ENCODE measurements at regions not wholly inside any gene's neighbourhood (a gene's known extent, or its start where the extent isn't known, plus 50 kb on each side); places are given as distances from the start of the nearest gene placed in this dataset.
A peak's percentile ranks its signal among the peaks of the same experiment; 100 is the strongest.
"Not testable (repeated sequence)": the region's sequence is repeated elsewhere in the genome, so short reads cannot be mapped to it uniquely, and the experiment has no call there.

GRCh38 chr15:81728726-81729125 is 317.1 kb downstream of the MEX3B start:
- no peak for DNase-seq (ENCODE audit: low spot score in 2 of 2)
- no peak overlapping the region for H3K4me3 ChIP-seq
- no peaks in the 10 kb centered on the region for H3K9me3 ChIP-seq
- TF ChIP-seq POLR2A (IDR thresholded peaks at IDR 0.05), result no peak
- no peak overlapping the region for H3K27ac ChIP-seq
- no peaks in the 10 kb centered on the region for H3K27me3 ChIP-seq
- H3K4me1 ChIP-seq, result peaks cover 0 to 5% (median 0%) of the 10 kb centered on the region in 4 donors
- no peaks in the 10 kb centered on the region for H3K36me3 ChIP-seq

GRCh38 chr15:81725590-81725989 is 320.2 kb downstream of the MEX3B start:
- TF ChIP-seq POLR2A (IDR thresholded peaks at IDR 0.05), result no peak
- TF ChIP-seq CTCF (IDR thresholded peaks at IDR 0.05), result no peak
- no peak for TF ChIP-seq EP300 (IDR thresholded peaks at IDR 0.05)
- Histone ChIP-seq H3K4me3 (no peak overlapping the region), H3K36me3 (no peaks in the 10 kb centered on the region), H3K27ac (no peak overlapping the region), H3K9me3 (no peaks in the 10 kb centered on the region), H3K4me1 (peaks cover 0 to 15% (median 0%) of the 10 kb centered on the region in 4 donors), H3K27me3 (no peaks in the 10 kb centered on the region)
- 88 to 89% methylated on average over 1 of the region's 1 CpG for WGBS, 2 donors
- DNase-seq (ENCODE audit: low spot score in 2 of 2), result no peak

GRCh38 chr15:81724536-81724935 is 321.3 kb downstream of the MEX3B start:
- H3K9me3 ChIP-seq, result no peaks in the 10 kb centered on the region
- H3K27me3 ChIP-seq, result no peaks in the 10 kb centered on the region
- 69% methylated on average over 2 of the region's 2 CpGs for WGBS, 2 donors
- peaks cover 0 to 15% (median 0%) of the 10 kb centered on the region in 4 donors for H3K4me1 ChIP-seq
- no peak for DNase-seq (ENCODE audit: low spot score in 2 of 2)
- no peaks in the 10 kb centered on the region for H3K36me3 ChIP-seq
- no peak overlapping the region for H3K4me3 ChIP-seq
- TF ChIP-seq EP300 (IDR thresholded peaks at IDR 0.05) (no peak), CTCF (IDR thresholded peaks at IDR 0.05) (no peak), POLR2A (IDR thresholded peaks at IDR 0.05) (no peak)
- no peak overlapping the region for H3K27ac ChIP-seq

GRCh38 chr15:81723701-81724100 is 322.1 kb downstream of the MEX3B start:
- Histone ChIP-seq H3K27me3 (no peaks in the 10 kb centered on the region), H3K4me1 (peaks cover 0 to 15% (median 0%) of the 10 kb centered on the region in 4 donors), H3K36me3 (no peaks in the 10 kb centered on the region), H3K9me3 (no peaks in the 10 kb centered on the region), H3K4me3 (no peak overlapping the region), H3K27ac (no peak overlapping the region)
- DNase-seq (ENCODE audit: low spot score in 2 of 2), result peak in 1 of 2 donors; percentile 15
- 44 to 57% methylated on average over 3 of the region's 3 CpGs for WGBS, 2 donors
- TF ChIP-seq CTCF (IDR thresholded peaks at IDR 0.05) (no peak), POLR2A (IDR thresholded peaks at IDR 0.05) (no peak), EP300 (IDR thresholded peaks at IDR 0.05) (no peak)

- Histone ChIP-seq H3K4me1 (peaks cover 0 to 15% (median 0%) of the 10 kb centered on the region in 4 donors), H3K9me3 (no peaks in the 10 kb centered on the region), H3K27me3 (no peaks in the 10 kb centered on the region), H3K36me3 (no peaks in the 10 kb centered on the region), H3K4me3 (no peak overlapping the region), H3K27ac (no peak overlapping the region)
- DNase-seq (ENCODE audit: low spot score in 2 of 2), result no peak
- TF ChIP-seq EP300 (IDR thresholded peaks at IDR 0.05), result no peak
- WGBS, 2 donors, result 57 to 68% methylated on average over 5 of the region's 5 CpGs
Measured at GRCh38 chr15:81723113-81723651, 322.6 kb downstream of the MEX3B start.

- H3K4me3 ChIP-seq; H3K9me3 ChIP-seq; DNase-seq (ENCODE audit: low spot score in 2 of 2); H3K36me3 ChIP-seq; H3K27ac ChIP-seq; H3K4me1 ChIP-seq; H3K27me3 ChIP-seq: not testable (repeated sequence)
- 93 to 98% methylated on average over 2 of the region's 2 CpGs for WGBS, 2 donors
Measured at GRCh38 chr15:81716468-81716867, 329.4 kb downstream of the MEX3B start.

GRCh38 chr15:81710328-81710727 is 335.5 kb downstream of the MEX3B start:
- Histone ChIP-seq H3K27me3 (no peaks in the 10 kb centered on the region), H3K27ac (no peak overlapping the region), H3K4me3 (no peak overlapping the region), H3K9me3 (no peaks in the 10 kb centered on the region), H3K36me3 (no peaks in the 10 kb centered on the region), H3K4me1 (no peaks in the 10 kb centered on the region)
- no peak for DNase-seq (ENCODE audit: low spot score in 2 of 2)
- WGBS, 2 donors, result 96 to 97% methylated on average over 8 of the region's 8 CpGs
- TF ChIP-seq EP300 (IDR thresholded peaks at IDR 0.05), result no peak
- no peak for TF ChIP-seq POLR2A (IDR thresholded peaks at IDR 0.05)
- no peak for TF ChIP-seq CTCF (IDR thresholded peaks at IDR 0.05)

GRCh38 chr15:81706816-81707346 is 332.9 kb upstream of the TMC3 start:
- not testable (repeated sequence) for H3K27me3 ChIP-seq; H3K9me3 ChIP-seq; H3K27ac ChIP-seq; H3K4me3 ChIP-seq; H3K36me3 ChIP-seq; H3K4me1 ChIP-seq; DNase-seq (ENCODE audit: low spot score in 2 of 2)
- 37 to 40% methylated on average over 3 of the region's 3 CpGs for WGBS, 2 donors

- H3K9me3 ChIP-seq; H3K36me3 ChIP-seq; H3K27ac ChIP-seq; H3K4me1 ChIP-seq; H3K4me3 ChIP-seq; DNase-seq (ENCODE audit: low spot score in 2 of 2); H3K27me3 ChIP-seq: not testable (repeated sequence)
- 77 to 80% methylated on average over 2 of the region's 2 CpGs for WGBS, 2 donors
Measured at GRCh38 chr15:81705727-81706126, 331.7 kb upstream of the TMC3 start.
